Activated B cell treated with CpG ODN at 0.5 μM for 24 hours (primary cell): ENCODE measurements at regions not wholly inside any gene's neighbourhood (a gene's known extent, or its start where the extent isn't known, plus 50 kb on each side); places are given as distances from the start of the nearest gene placed in this dataset.

Source experiments
- ATAC-seq: fragments of 200-7000 bp; cut with Tn5 transposase; one replicate; pipeline ENCODE4 v1.10.0; 2021; ENCODE audit warnings: low read depth, mild to moderate bottlenecking, moderate library complexity
- CTCF ChIA-PET: fragments of 350-600 bp; sonication (Branson Sonifier 250); formaldehyde crosslinking; loops from one replicate; lab custom pipeline; 2021; ENCODE audit warnings: antibody characterized with exemption; lab: Charles Lee
- POLR2A ChIA-PET: fragments of 350-600 bp; sonication (Branson Sonifier 250); formaldehyde crosslinking; loops from one replicate; lab custom pipeline; 2021; ENCODE audit warnings: antibody characterized with exemption; lab: Charles Lee
- DNase-seq: peaks from one replicate; pipeline ENCODE4 v3.0.0; 2022
- H3K27ac Mint-ChIP-seq: one replicate; pipeline ENCODE4 v1.8.0; 2020; ENCODE audit warnings: mixed read lengths
- H3K27me3 Mint-ChIP-seq: one replicate; pipeline ENCODE4 v1.8.0; 2021; ENCODE audit warnings: mixed read lengths
- H3K36me3 Mint-ChIP-seq: one replicate; pipeline ENCODE4 v1.8.0; 2021; ENCODE audit warnings: low read depth, mixed read lengths
- H3K4me1 Mint-ChIP-seq: one replicate; pipeline ENCODE4 v1.8.0; 2021; ENCODE audit warnings: mixed read lengths
- H3K4me3 Mint-ChIP-seq: one replicate; pipeline ENCODE4 v1.8.0; 2020; ENCODE audit warnings: mild to moderate bottlenecking, mixed read lengths
- H3K9me3 Mint-ChIP-seq: one replicate; pipeline ENCODE4 v1.8.0; 2020; ENCODE audit warnings: mixed read lengths
- CTCF ChIP-seq: fragments of 200-600 bp; IDR thresholded peaks from one replicate; pipeline ENCODE4 v1.8.0; 2022; ENCODE audit warnings: antibody characterized with exemption, mild to moderate bottlenecking
- intact Hi-C: fragments of 100-400 bp; cut with micrococcal nuclease; formaldehyde crosslinking; loops from one replicate; pipeline ENCODE4 v1.15.1; 2024

- intact Hi-C loops, result no loop called here
- ATAC-seq (no peak), DNase-seq (no peak)
- POLR2A ChIA-PET, result no interaction called here
- Mint-ChIP-seq H3K4me3 (no peak overlapping the region), H3K9me3 (no peaks in the 10 kb centered on the region), H3K4me1 (no peaks in the 10 kb centered on the region), H3K27ac (no peak overlapping the region), H3K27me3 (no peaks in the 10 kb centered on the region), H3K36me3 (no peaks in the 10 kb centered on the region)
- TF ChIP-seq CTCF, result no peak
- CTCF ChIA-PET, result no interaction called here
Measured at GRCh38 chr2:41691561-41691960, 356.3 kb upstream of the PKDCC start.

GRCh38 chr2:41694536-41695049 lies 353.2 kb upstream of the PKDCC start:
- ATAC-seq (no peak), DNase-seq (no peak)
- intact Hi-C loops, result loop anchor here (5.0 kb wide), 1 partner anchor 282 kb away; no protein-coding TSS in a partner anchor
- Mint-ChIP-seq H3K27me3 (peaks cover 2% of the 10 kb centered on the region), H3K4me3 (no peak overlapping the region), H3K4me1 (no peaks in the 10 kb centered on the region), H3K27ac (no peak overlapping the region), H3K36me3 (no peaks in the 10 kb centered on the region), H3K9me3 (no peaks in the 10 kb centered on the region)
- CTCF ChIA-PET, result no interaction called here
- TF ChIP-seq CTCF, result no peak
- POLR2A ChIA-PET, result no interaction called here

- DNase-seq, result no peak
- Mint-ChIP-seq H3K4me3 (no peak overlapping the region), H3K27me3 (peaks cover 4% of the 10 kb centered on the region), H3K36me3 (no peaks in the 10 kb centered on the region), H3K27ac (no peak overlapping the region), H3K9me3 (no peaks in the 10 kb centered on the region), H3K4me1 (no peaks in the 10 kb centered on the region)
- intact Hi-C loops, result loop anchor here (5.0 kb wide), 1 partner anchor 283 kb away; no protein-coding TSS in a partner anchor
- no peak for ATAC-seq
- ChIA-PET POLR2A (no interaction called here), CTCF (no interaction called here)
- no peak for TF ChIP-seq CTCF
Measured at GRCh38 chr2:41695198-41696113, 352.4 kb upstream of the PKDCC start.

DNA sequence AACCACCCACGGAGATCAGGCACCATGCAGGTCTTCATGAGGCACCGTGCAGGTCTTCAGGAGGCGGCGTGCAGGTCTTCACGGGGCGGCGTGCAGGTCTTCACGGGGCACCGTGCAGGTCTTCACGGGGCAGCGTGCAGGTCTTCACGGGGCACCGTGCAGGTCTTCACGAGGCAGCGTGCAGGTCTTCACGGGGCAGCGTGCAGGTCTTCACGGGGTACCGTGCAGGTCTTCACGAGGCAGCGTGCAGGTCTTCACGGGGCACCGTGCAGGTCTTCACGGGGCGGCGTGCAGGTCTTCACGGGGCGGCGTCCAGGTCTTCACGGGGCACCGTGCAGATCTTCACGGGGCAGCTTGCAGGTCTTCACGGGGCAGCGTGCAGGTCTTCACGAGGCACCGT lies 350.4 kb upstream of the PKDCC start:
- Mint-ChIP-seq H3K27ac (no peak overlapping the region), H3K4me1 (no peaks in the 10 kb centered on the region), H3K4me3 (no peak overlapping the region), H3K36me3 (no peaks in the 10 kb centered on the region), H3K9me3 (no peaks in the 10 kb centered on the region), H3K27me3 (peaks cover 4% of the 10 kb centered on the region)
- CTCF ChIA-PET, result interaction anchor here (2.8 kb wide), 1 partner anchor 1783 kb away, joined by 24 read pairs; no protein-coding TSS in a partner anchor
- intact Hi-C loops, result loop anchor here (5.0 kb wide), 1 partner anchor 285 kb away; no protein-coding TSS in a partner anchor
- DNase-seq (no peak), ATAC-seq (no peak)
- TF ChIP-seq CTCF, result no peak
- POLR2A ChIA-PET, result no interaction called here
